HG02759 (cell line): ENCODE measurements at regions not wholly inside any gene's neighbourhood (a gene's known extent, or its start where the extent isn't known, plus 50 kb on each side); places are given as distances from the start of the nearest gene placed in this dataset.

ENCODE experiments used
- ATAC-seq: cut with Tn5 transposase; IDR thresholded peaks from one replicate; pipeline ENCODE4 v1.9.1; 2021; ENCODE audit warnings: mild to moderate bottlenecking, moderate library complexity; ENCODE audit not compliant: unreplicated experiment

GRCh38 chr2:56099963-56100362 is 83.8 kb upstream of the CCDC85A start:
- ATAC-seq: no peak

- ATAC-seq: no peak
Observed at GRCh38 chr2:56100791-56101312, 82.9 kb upstream of the CCDC85A start.

GRCh38 chr2:56102098-56102497 is 81.7 kb upstream of the CCDC85A start:
- no peak for ATAC-seq

GRCh38 chr2:56102866-56103265 is 80.9 kb upstream of the CCDC85A start:
- ATAC-seq: no peak

- no peak for ATAC-seq
Observed at GRCh38 chr2:56104962-56105361, 78.8 kb upstream of the CCDC85A start.

- no peak for ATAC-seq
Observed at GRCh38 chr2:56107502-56108220, 76.1 kb upstream of the CCDC85A start.

- ATAC-seq: no peak
Observed at GRCh38 chr2:56108806-56109205, 75.0 kb upstream of the CCDC85A start.

- ATAC-seq: no peak
Observed at GRCh38 chr2:56109994-56110393, 73.8 kb upstream of the CCDC85A start.

- ATAC-seq: no peak
Observed at GRCh38 chr2:56113382-56113975, 70.3 kb upstream of the CCDC85A start.

- no peak for ATAC-seq
Observed at GRCh38 chr2:56117764-56118163, 66.0 kb upstream of the CCDC85A start.

GRCh38 chr2:56118474-56118873 is 65.3 kb upstream of the CCDC85A start:
- no peak for ATAC-seq

- no peak for ATAC-seq
Observed at GRCh38 chr2:56121995-56122394, 61.8 kb upstream of the CCDC85A start.

GRCh38 chr2:56123538-56123937 is 60.3 kb upstream of the CCDC85A start:
- ATAC-seq: no peak

GRCh38 chr2:56127010-56127409 is 56.8 kb upstream of the CCDC85A start:
- ATAC-seq: no peak

- ATAC-seq: no peak
Observed at GRCh38 chr2:56127463-56128152, 56.2 kb upstream of the CCDC85A start.

- ATAC-seq: no peak
Observed at GRCh38 chr2:56128235-56128634, 55.6 kb upstream of the CCDC85A start.

GRCh38 chr2:56130463-56131070 is 53.2 kb upstream of the CCDC85A start:
- ATAC-seq: no peak

- no peak for ATAC-seq
Observed at GRCh38 chr2:56132138-56132537, 51.7 kb upstream of the CCDC85A start.

- ATAC-seq: no peak
Observed at GRCh38 chr2:56133441-56133840, 50.3 kb upstream of the CCDC85A start.

GRCh38 chr2:56133931-56134629 is 49.7 kb upstream of the CCDC85A start:
- ATAC-seq: no peak
